H1 (cell line): ENCODE measurements at regions not wholly inside any gene's neighbourhood (a gene's known extent, or its start where the extent isn't known, plus 50 kb on each side); places are given as distances from the start of the nearest gene placed in this dataset.

ENCODE experiments used
- CTCF ChIA-PET: fragments of 300-600 bp; sonication (Branson Sonifier 250); formaldehyde crosslinking; loops from one replicate; lab custom pipeline; 2021; ENCODE audit not compliant: partially characterized antibody; lab: Charles Lee
- POLR2A ChIA-PET: fragments of 300-600 bp; sonication (Branson Sonifier 250); formaldehyde crosslinking; loops from one replicate; lab custom pipeline; 2021; ENCODE audit warnings: inconsistent platforms; ENCODE audit not compliant: partially characterized antibody; lab: Charles Lee
- DNase-seq, 2 experiments: peaks; one replicate each; pipeline versions ENCODE4 v3.0.0 to v3.0.0-alpha.2; 2010 to 2022; ENCODE audit warnings: low spot score in 2 of 2, low read depth in 1 of 2, mixed read lengths in 1 of 2
- FAIRE-seq: peaks from 2 replicates; lab custom pipeline; 2011; peaks lifted over from hg19 to GRCh38; lab: Jason Lieb, UNC
- H2AFZ ChIP-seq: 2 replicates; pipeline ENCODE4 v1.8.1; 2012; ENCODE audit warnings: low read length, inconsistent platforms
- H2AK5ac ChIP-seq: 2 replicates; pipeline ENCODE4 v1.6.1; 2013; ENCODE audit warnings: low read depth, low read length
- H2BK120ac ChIP-seq: replicated peaks from 2 replicates; pipeline ENCODE3; 2013; ENCODE audit warnings: low read depth, low read length, inconsistent platforms
- H2BK12ac ChIP-seq: 2 replicates; pipeline ENCODE4 v1.6.1; 2013; ENCODE audit warnings: low read depth, low read length
- H2BK15ac ChIP-seq: 2 replicates; pipeline ENCODE4 v1.6.1; 2013; ENCODE audit warnings: low read length
- H2BK20ac ChIP-seq: 2 replicates; pipeline ENCODE4 v1.6.1; 2013; ENCODE audit warnings: low read length
- H2BK5ac ChIP-seq: 2 replicates; pipeline ENCODE4 v1.6.1; 2013; ENCODE audit warnings: low read depth, low read length
- H3K14ac ChIP-seq: 2 replicates; pipeline ENCODE4 v1.6.1; 2013; ENCODE audit warnings: inconsistent platforms; ENCODE audit not compliant: insufficient read length
- H3K18ac ChIP-seq: 2 replicates; pipeline ENCODE4 v1.6.1; 2013; ENCODE audit warnings: low read length; ENCODE audit errors: extremely low read depth
- H3K23ac ChIP-seq: 2 replicates; pipeline ENCODE4 v1.6.1; 2013; ENCODE audit warnings: inconsistent platforms; ENCODE audit not compliant: insufficient read length
- H3K23me2 ChIP-seq: 2 replicates; pipeline ENCODE4 v1.6.1; 2013; ENCODE audit warnings: low read depth, low read length
- H3K27ac ChIP-seq: 2 replicates; pipeline ENCODE4 v1.6.1; 2011; ENCODE audit warnings: low read depth, low read length, inconsistent platforms
- H3K27me3 ChIP-seq, 4 experiments: replicated peaks in 1 of 4; 1 replicate in 1 of 4; 2 replicates in 3 of 4; pipeline versions ENCODE4 v1.6.1 to v1.8.1; 2011 to 2013; ENCODE audit warnings: low read length in 3 of 4, mild to moderate bottlenecking in 3 of 4, inconsistent platforms in 2 of 4, mixed read lengths in 2 of 4, moderate library complexity in 1 of 4; ENCODE audit not compliant: control insufficient read depth in 3 of 4, insufficient read depth in 3 of 4; ENCODE audit errors: extremely low read depth in 1 of 4
- H3K36me3 ChIP-seq, 4 experiments: 2 replicates each; pipeline versions ENCODE4 v1.6.1 to v1.8.1; 2011 to 2013; ENCODE audit warnings: mild to moderate bottlenecking in 4 of 4, low read length in 3 of 4, moderate library complexity in 2 of 4, control low read depth in 1 of 4, inconsistent platforms in 1 of 4; ENCODE audit not compliant: insufficient read depth in 4 of 4, control insufficient read depth in 2 of 4
- H3K4ac ChIP-seq: replicated peaks from 2 replicates; pipeline ENCODE3; 2013; ENCODE audit warnings: low read length, low read depth, mixed read lengths, inconsistent platforms; ENCODE audit not compliant: insufficient read length
- H3K4me1 ChIP-seq, 4 experiments: replicated peaks in 1 of 4; 1 replicate in 1 of 4; 2 replicates in 3 of 4; pipeline versions ENCODE4 v1.6.1 to v1.8.1; 2011 to 2013; ENCODE audit warnings: low read length in 3 of 4, inconsistent platforms in 2 of 4, mixed read lengths in 1 of 4; ENCODE audit not compliant: insufficient read depth in 4 of 4, control insufficient read depth in 3 of 4
- H3K4me2 ChIP-seq, 2 experiments: 2 replicates each; pipeline versions ENCODE4 v1.6.1 to v1.8.1; 2011 to 2013; ENCODE audit warnings: low read depth in 2 of 2, low read length in 2 of 2, control low read depth in 1 of 2, inconsistent platforms in 1 of 2, mild to moderate bottlenecking in 1 of 2; ENCODE audit not compliant: insufficient read depth in 1 of 2
- H3K4me3 ChIP-seq, 4 experiments: fragments of 200-600, 300-600 bp in 1 of 4; sonication (generic), shearing (Covaris generic), sonication (Bioruptor Twin) in 1 of 4; 2 replicates each; pipeline versions ENCODE4 v1.5.1 to v1.8.1; 2011 to 2016; ENCODE audit warnings: low read length in 4 of 4, low read depth in 3 of 4, control low read depth in 2 of 4, inconsistent platforms in 2 of 4, mild to moderate bottlenecking in 2 of 4, mixed read lengths in 1 of 4, moderate library complexity in 1 of 4; ENCODE audit not compliant: insufficient read depth in 2 of 4; ENCODE audit errors: extremely low read depth in 1 of 4
- H3K56ac ChIP-seq: replicated peaks from 2 replicates; pipeline ENCODE3; 2013; ENCODE audit warnings: low read depth, mild to moderate bottlenecking, mixed read lengths, low read length, inconsistent platforms; ENCODE audit not compliant: insufficient read length
- H3K79me1 ChIP-seq: 2 replicates; pipeline ENCODE4 v1.6.1; 2013; ENCODE audit warnings: low read depth, low read length, control low read depth
- H3K79me2 ChIP-seq, 2 experiments: 2 replicates each; pipeline versions ENCODE4 v1.6.1 to v1.8.1; 2012 to 2013; ENCODE audit warnings: low read length in 2 of 2, mild to moderate bottlenecking in 2 of 2, inconsistent platforms in 1 of 2; ENCODE audit not compliant: insufficient read depth in 2 of 2, control insufficient read depth in 1 of 2
- H3K9ac ChIP-seq, 4 experiments: replicated peaks in 1 of 4; 1 replicate in 1 of 4; 2 replicates in 3 of 4; pipeline versions ENCODE4 v1.6.1 to v1.8.1; 2011 to 2013; ENCODE audit warnings: low read depth in 3 of 4, low read length in 3 of 4, control low read depth in 2 of 4, mild to moderate bottlenecking in 2 of 4, moderate library complexity in 2 of 4, inconsistent platforms in 1 of 4; ENCODE audit errors: extremely low read depth in 1 of 4
- H3K9me3 ChIP-seq, 2 experiments: 2 replicates each; pipeline versions ENCODE4 v1.6.1 to v1.8.1; 2012 to 2013; ENCODE audit warnings: mild to moderate bottlenecking in 2 of 2, moderate library complexity in 2 of 2, control low read depth in 1 of 2, inconsistent platforms in 1 of 2, low read depth in 1 of 2, low read length in 1 of 2, mixed read lengths in 1 of 2; ENCODE audit not compliant: insufficient read depth in 2 of 2
- H4K20me1 ChIP-seq, 2 experiments: replicated peaks in 1 of 2; 2 replicates each; pipeline versions ENCODE3 to v1.8.1; 2011 to 2013; ENCODE audit warnings: inconsistent platforms in 2 of 2, low read length in 2 of 2, mild to moderate bottlenecking in 1 of 2; ENCODE audit not compliant: insufficient read depth in 2 of 2, control insufficient read depth in 1 of 2
- H4K5ac ChIP-seq: 2 replicates; pipeline ENCODE4 v1.6.1; 2013; ENCODE audit warnings: low read length, low read depth, mixed read lengths, inconsistent platforms; ENCODE audit not compliant: insufficient read length
- H4K8ac ChIP-seq: 2 replicates; pipeline ENCODE4 v1.8.0; 2013; ENCODE audit warnings: mild to moderate bottlenecking, moderate library complexity, low read length, inconsistent platforms; ENCODE audit not compliant: insufficient read depth; ENCODE audit errors: extremely low read depth
- H4K91ac ChIP-seq: replicated peaks from 2 replicates; pipeline ENCODE3; 2013; ENCODE audit warnings: low read length, mixed read lengths, inconsistent platforms; ENCODE audit not compliant: insufficient read length
- CEBPB ChIP-seq: IDR thresholded peaks from 2 replicates; pipeline ENCODE4 v1.6.1; 2012; ENCODE audit warnings: low read depth, low read length
- HDAC2 ChIP-seq, 2 experiments: fragments of 300-600 bp in 1 of 2; sonication (generic) in 1 of 2; IDR thresholded peaks; 2 replicates each; pipeline ENCODE4 v1.6.1; 2011 to 2012; ENCODE audit warnings: low read depth in 2 of 2, low read length in 2 of 2, mild to moderate bottlenecking in 2 of 2, moderate library complexity in 2 of 2, borderline replicate concordance in 1 of 2, inconsistent platforms in 1 of 2
- TAF7 ChIP-seq: optimal IDR thresholded peaks from 2 replicates; pipeline ENCODE3; 2011; ENCODE audit warnings: low read depth, mild to moderate bottlenecking, inconsistent platforms, low read length, moderate library complexity, borderline replicate concordance
- TBP ChIP-seq: IDR thresholded peaks from 2 replicates; pipeline ENCODE4 v1.6.1; 2011; ENCODE audit warnings: low read depth, low read length, improper control_type of control experiment
- WGBS, 2 experiments: shearing (Covaris generic) in 1 of 2; methylation state at CpG; one replicate each; pipeline versions ENCODE4 v1.1.6 to v1.1.7; 2013 to 2015; ENCODE audit warnings: low lambda C conversion rate in 2 of 2, mixed read lengths in 2 of 2, inconsistent platforms in 1 of 2, low coverage in 1 of 2, missing lambda C conversion rate in 1 of 2; ENCODE audit not compliant: insufficient replicate concordance in 2 of 2, insufficient coverage in 1 of 2, insufficient read length in 1 of 2; ENCODE audit errors: extremely low coverage in 1 of 2, missing lambda C conversion rate in 1 of 2; 5-methylcytosine and 5-hydroxymethylcytosine counted together

GRCh38 chr2:118738106-118738505 lies 109.3 kb downstream of the EN1 start:
- no peaks in the 10 kb centered on the region for H3K36me3 ChIP-seq
- H3K4me3 ChIP-seq: no peak overlapping the region
- H3K79me2 ChIP-seq: no peaks in the 10 kb centered on the region
- H3K56ac ChIP-seq: no peak overlapping the region
- no peak overlapping the region; a peak in 1 of 7 replicates for H3K9ac ChIP-seq
- H4K91ac ChIP-seq: peak overlapping the region; percentile 70
- no peak overlapping the region for H2BK5ac ChIP-seq
- WGBS, 2 experiments: 89% methylated on average over 3 of the region's 3 CpGs; no CpG with 5 or more reads in 1 of the 2 experiments
- H2AFZ ChIP-seq: no peak overlapping the region
- no peak overlapping the region for H3K4ac ChIP-seq
- CTCF ChIA-PET: interaction anchor here (0.9 to 1.3 kb wide), 3 partner anchors 26 to 178 kb away, joined by 3 to 4 read pairs (median 3); no protein-coding TSS in a partner anchor
- no peak overlapping the region for H3K18ac ChIP-seq
- DNase-seq (no peak), FAIRE-seq (no peak)
- H3K4me2 ChIP-seq: peak overlapping the region in 1 of 2 experiments; percentile 38; a peak in 2 of 4 replicates
- no peak overlapping the region for H3K27ac ChIP-seq
- peaks cover 1 to 9% (median 8%) of the 10 kb centered on the region in 4 experiments; a peak in 5 of 7 replicates for H3K4me1 ChIP-seq
- no peak overlapping the region for H2BK12ac ChIP-seq
- TF ChIP-seq TBP (no peak), CEBPB (no peak), TAF7 (no peak), HDAC2 (IDR thresholded peaks at IDR 0.05; ENCODE audit: borderline replicate concordance in 1 of 2, low read depth in 2 of 2, low read length in 2 of 2) (no peak)
- TF ChIP-seq, all 59 proteins: peak for 0
- no peak overlapping the region for H4K5ac ChIP-seq
- no peak overlapping the region for H4K8ac ChIP-seq
- no peak overlapping the region for H3K14ac ChIP-seq
- H3K23ac ChIP-seq: no peak overlapping the region
- H2AK5ac ChIP-seq: no peak overlapping the region
- POLR2A ChIA-PET: interaction anchor here (1.0 kb wide), 1 partner anchor 37 kb away, joined by 3 read pairs; no protein-coding TSS in a partner anchor
- H2BK120ac ChIP-seq: peak overlapping the region; percentile 47
- H3K23me2 ChIP-seq: no peaks in the 10 kb centered on the region
- H3K9me3 ChIP-seq: peaks cover 0 to under 1% of the 10 kb centered on the region in 2 experiments; a peak in 2 of 4 replicates
- no peaks in the 10 kb centered on the region for H3K27me3 ChIP-seq
- no peak overlapping the region for H2BK20ac ChIP-seq
- no peaks in the 10 kb centered on the region for H3K79me1 ChIP-seq
- no peaks in the 10 kb centered on the region for H4K20me1 ChIP-seq
- H2BK15ac ChIP-seq: no peak overlapping the region
